Activated CD8-positive, alpha-beta memory T cell treated with anti-CD3 and anti-CD28 coated beads, Interleukin-2, amount 10 ng/mL, durations not matched to agents 7 days and 5 days (primary cell): ENCODE measurements at regions not wholly inside any gene's neighbourhood (a gene's known extent, or its start where the extent isn't known, plus 50 kb on each side); places are given as distances from the start of the nearest gene placed in this dataset.
"Not testable (repeated sequence)": the region's sequence is repeated elsewhere in the genome, so short reads cannot be mapped to it uniquely, and the experiment has no call there.

Source experiments
- ATAC-seq: fragments of 150-1000 bp; cut with Tn5 transposase; one replicate; pipeline ENCODE4 v1.10.0; 2021; ENCODE audit warnings: moderate library complexity
- CTCF ChIA-PET: fragments of 350-600 bp; sonication (Branson Sonifier 250); formaldehyde crosslinking; loops from one replicate; lab custom pipeline; 2021; ENCODE audit warnings: antibody characterized with exemption; lab: Charles Lee
- DNase-seq: peaks from one replicate; pipeline ENCODE4 v3.0.0-alpha.2; 2020
- H3K27ac Mint-ChIP-seq: one replicate; pipeline ENCODE4 v1.8.0; 2021; ENCODE audit warnings: mild to moderate bottlenecking, mixed read lengths
- H3K27me3 Mint-ChIP-seq: one replicate; pipeline ENCODE4 v1.8.0; 2021; ENCODE audit warnings: mixed read lengths
- H3K36me3 Mint-ChIP-seq: one replicate; pipeline ENCODE4 v1.8.0; 2021; ENCODE audit warnings: mild to moderate bottlenecking, mixed read lengths
- H3K4me1 Mint-ChIP-seq: one replicate; pipeline ENCODE4 v1.8.0; 2021; ENCODE audit warnings: mixed read lengths
- H3K4me3 Mint-ChIP-seq: one replicate; pipeline ENCODE4 v1.8.0; 2021; ENCODE audit warnings: mild to moderate bottlenecking, moderate library complexity, mixed read lengths
- H3K9me3 Mint-ChIP-seq: one replicate; pipeline ENCODE4 v1.8.0; 2022; ENCODE audit warnings: low read depth, mixed read lengths

GRCh38 chr4:10783351-10783750, 98.8 kb upstream of the CLNK start:
- Mint-ChIP-seq H3K27ac (no peak overlapping the region), H3K36me3 (no peaks in the 10 kb centered on the region), H3K4me1 (no peaks in the 10 kb centered on the region), H3K27me3 (no peaks in the 10 kb centered on the region), H3K9me3 (peaks cover 2% of the 10 kb centered on the region), H3K4me3 (no peak overlapping the region)
- DNase-seq, result no peak
- CTCF ChIA-PET, result no interaction called here
- ATAC-seq, result no peak

DNA sequence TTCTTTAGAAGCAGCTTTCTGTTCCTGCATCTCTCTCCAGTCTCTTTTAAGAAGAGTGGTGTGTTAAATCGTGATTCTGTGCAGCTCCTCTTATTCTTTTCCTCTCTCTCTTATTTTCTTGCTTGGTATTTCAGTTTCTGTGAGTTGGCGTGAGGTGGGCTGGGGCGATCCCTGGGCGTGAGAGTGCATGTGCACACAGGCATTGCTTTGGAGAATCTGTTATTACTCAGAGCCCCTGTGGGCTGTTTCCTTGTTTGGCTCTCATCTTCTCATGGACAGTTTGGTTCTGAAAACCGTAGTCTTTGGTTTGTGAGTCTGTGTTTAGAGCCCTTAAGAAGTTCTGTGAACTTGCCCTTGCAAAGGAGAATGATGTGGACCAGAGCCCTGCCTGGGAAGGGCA, 97.2 kb upstream of the CLNK start:
- Mint-ChIP-seq H3K27me3 (no peaks in the 10 kb centered on the region), H3K36me3 (no peaks in the 10 kb centered on the region), H3K4me1 (no peaks in the 10 kb centered on the region), H3K27ac (no peak overlapping the region), H3K9me3 (no peaks in the 10 kb centered on the region), H3K4me3 (no peak overlapping the region)
- CTCF ChIA-PET, result no interaction called here
- no peak for DNase-seq
- ATAC-seq, result no peak

- H3K36me3 Mint-ChIP-seq, H3K9me3 Mint-ChIP-seq, ATAC-seq, DNase-seq, H3K4me3 Mint-ChIP-seq, H3K4me1 Mint-ChIP-seq, H3K27me3 Mint-ChIP-seq, CTCF ChIA-PET, H3K27ac Mint-ChIP-seq: not testable (repeated sequence)
Measured at GRCh38 chr4:10780803-10781202, 96.2 kb upstream of the CLNK start.

GRCh38 chr4:10775132-10775531, 90.6 kb upstream of the CLNK start:
- H3K36me3 Mint-ChIP-seq, H3K27me3 Mint-ChIP-seq, H3K4me3 Mint-ChIP-seq, ATAC-seq, H3K9me3 Mint-ChIP-seq, H3K27ac Mint-ChIP-seq, DNase-seq, CTCF ChIA-PET, H3K4me1 Mint-ChIP-seq: not testable (repeated sequence)

DNA sequence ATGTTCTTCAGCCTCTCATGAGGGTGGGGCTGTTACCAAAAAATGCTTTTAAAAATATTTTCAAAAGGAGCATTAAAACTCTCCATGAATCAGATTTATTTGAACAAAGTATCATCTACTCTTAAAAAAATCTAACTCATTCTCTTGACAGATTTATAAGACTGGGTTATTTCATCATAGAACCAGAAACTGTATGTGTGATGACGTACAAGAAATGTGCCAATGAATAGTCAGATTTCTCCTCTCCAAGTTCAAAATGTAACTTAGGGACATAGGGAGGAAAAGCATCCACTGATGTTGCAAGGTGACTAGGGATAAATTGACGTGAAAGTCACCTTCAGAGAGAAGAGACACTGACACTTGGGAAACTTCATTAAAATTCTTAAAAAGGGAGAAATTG, 89.1 kb upstream of the CLNK start:
- CTCF ChIA-PET, result no interaction called here
- no peak overlapping the region for H3K4me3 Mint-ChIP-seq

GRCh38 chr4:10773010-10773409, 88.4 kb upstream of the CLNK start:
- H3K4me3 Mint-ChIP-seq, result no peak overlapping the region
- DNase-seq, result no peak
- CTCF ChIA-PET, result no interaction called here
- H3K27ac Mint-ChIP-seq, result no peak overlapping the region
- H3K36me3 Mint-ChIP-seq, result no peaks in the 10 kb centered on the region
- H3K4me1 Mint-ChIP-seq, result no peaks in the 10 kb centered on the region
- ATAC-seq, result no peak
- peaks cover 2% of the 10 kb centered on the region for H3K9me3 Mint-ChIP-seq
- no peaks in the 10 kb centered on the region for H3K27me3 Mint-ChIP-seq

More for the DNA sequence above, 89.1 kb upstream of the CLNK start:
- H3K4me1 Mint-ChIP-seq, result no peaks in the 10 kb centered on the region
- ATAC-seq, result no peak
- no peaks in the 10 kb centered on the region for H3K27me3 Mint-ChIP-seq
- DNase-seq, result no peak
- peaks cover 2% of the 10 kb centered on the region for H3K9me3 Mint-ChIP-seq
- H3K27ac Mint-ChIP-seq, result no peak overlapping the region
- H3K36me3 Mint-ChIP-seq, result no peaks in the 10 kb centered on the region

DNA sequence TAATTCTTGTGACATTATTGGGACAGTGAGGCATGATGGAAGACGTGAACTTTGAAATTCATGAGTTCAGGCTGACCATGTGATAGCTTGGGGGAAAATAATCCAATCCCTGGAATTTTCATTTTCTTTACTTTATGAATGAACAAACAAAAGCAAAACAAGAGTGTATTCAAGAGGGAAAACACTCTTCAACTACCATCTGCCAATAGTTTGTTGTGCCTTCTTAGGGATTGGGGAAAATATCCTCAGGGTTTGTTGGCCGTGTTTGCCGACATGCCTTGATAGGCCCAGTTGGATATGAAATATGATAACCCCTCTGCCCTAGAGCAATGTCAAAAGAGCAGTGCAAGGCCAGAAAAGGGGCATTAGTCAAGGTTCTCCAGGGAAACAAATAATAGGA, 80.8 kb upstream of the CLNK start:
- DNase-seq (no peak), ATAC-seq (no peak)
- Mint-ChIP-seq H3K36me3 (no peaks in the 10 kb centered on the region), H3K4me1 (no peaks in the 10 kb centered on the region), H3K9me3 (peaks cover 13% of the 10 kb centered on the region), H3K27me3 (no peaks in the 10 kb centered on the region), H3K27ac (no peak overlapping the region), H3K4me3 (no peak overlapping the region)
- CTCF ChIA-PET, result no interaction called here

GRCh38 chr4:10762561-10762960, 78.0 kb upstream of the CLNK start:
- DNase-seq, result no peak
- Mint-ChIP-seq H3K36me3 (no peaks in the 10 kb centered on the region), H3K4me1 (no peaks in the 10 kb centered on the region), H3K4me3 (no peak overlapping the region), H3K27me3 (no peaks in the 10 kb centered on the region), H3K27ac (no peak overlapping the region), H3K9me3 (peaks cover 13% of the 10 kb centered on the region)
- no peak for ATAC-seq
- CTCF ChIA-PET, result no interaction called here

- no peak for ATAC-seq
- no peaks in the 10 kb centered on the region for H3K36me3 Mint-ChIP-seq
- CTCF ChIA-PET, result no interaction called here
- H3K27ac Mint-ChIP-seq, result no peak overlapping the region
- H3K4me1 Mint-ChIP-seq, result no peaks in the 10 kb centered on the region
- no peak overlapping the region for H3K4me3 Mint-ChIP-seq
- peaks cover 13% of the 10 kb centered on the region for H3K9me3 Mint-ChIP-seq
- DNase-seq, result no peak
- no peaks in the 10 kb centered on the region for H3K27me3 Mint-ChIP-seq
Measured at GRCh38 chr4:10761903-10762302, 77.3 kb upstream of the CLNK start.

GRCh38 chr4:10760086-10760485, 75.5 kb upstream of the CLNK start:
- Mint-ChIP-seq H3K36me3 (no peaks in the 10 kb centered on the region), H3K27me3 (no peaks in the 10 kb centered on the region), H3K27ac (no peak overlapping the region), H3K4me3 (no peak overlapping the region), H3K9me3 (peaks cover 13% of the 10 kb centered on the region), H3K4me1 (no peaks in the 10 kb centered on the region)
- ATAC-seq, result no peak
- CTCF ChIA-PET, result no interaction called here
- no peak for DNase-seq

- no peaks in the 10 kb centered on the region for H3K27me3 Mint-ChIP-seq
- no peaks in the 10 kb centered on the region for H3K36me3 Mint-ChIP-seq
- H3K9me3 Mint-ChIP-seq, result peaks cover 8% of the 10 kb centered on the region
- ATAC-seq (no peak), DNase-seq (no peak)
- CTCF ChIA-PET, result no interaction called here
- H3K4me1 Mint-ChIP-seq, result no peaks in the 10 kb centered on the region
- no peak overlapping the region for H3K4me3 Mint-ChIP-seq
- no peak overlapping the region for H3K27ac Mint-ChIP-seq
Measured at GRCh38 chr4:10758906-10759305, 74.3 kb upstream of the CLNK start.

GRCh38 chr4:10753856-10754402, 69.4 kb upstream of the CLNK start:
- DNase-seq (no peak), ATAC-seq (no peak)
- Mint-ChIP-seq H3K27me3 (no peaks in the 10 kb centered on the region), H3K4me1 (no peaks in the 10 kb centered on the region), H3K9me3 (no peaks in the 10 kb centered on the region), H3K36me3 (no peaks in the 10 kb centered on the region), H3K4me3 (no peak overlapping the region), H3K27ac (no peak overlapping the region)
- CTCF ChIA-PET, result no interaction called here

DNA sequence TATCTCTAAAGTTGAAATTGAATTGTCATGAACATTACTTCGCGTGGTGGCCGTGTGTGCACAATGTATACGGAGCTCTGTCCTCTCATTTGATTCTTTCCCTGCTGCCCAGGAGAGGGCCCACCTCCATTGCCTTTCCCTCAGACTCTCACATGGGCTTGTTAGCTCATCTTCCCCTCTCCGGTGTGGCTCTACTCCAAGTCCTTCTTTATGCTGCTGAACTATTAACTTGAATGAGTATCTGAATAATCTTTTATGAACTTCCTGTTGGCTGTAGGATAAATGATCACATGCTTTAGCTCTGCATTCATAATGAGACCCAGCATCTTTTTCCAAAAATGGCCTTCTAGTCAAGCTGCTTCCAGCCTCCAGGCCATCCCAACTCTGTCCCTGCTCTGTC, 68.8 kb upstream of the CLNK start:
- DNase-seq (no peak), ATAC-seq (no peak)
- Mint-ChIP-seq H3K27me3 (no peaks in the 10 kb centered on the region), H3K27ac (no peak overlapping the region), H3K4me1 (no peaks in the 10 kb centered on the region), H3K4me3 (no peak overlapping the region), H3K9me3 (no peaks in the 10 kb centered on the region), H3K36me3 (no peaks in the 10 kb centered on the region)
- CTCF ChIA-PET, result no interaction called here

- CTCF ChIA-PET, result no interaction called here
- H3K27me3 Mint-ChIP-seq, result no peaks in the 10 kb centered on the region
- H3K27ac Mint-ChIP-seq, result no peak overlapping the region
- H3K4me3 Mint-ChIP-seq, result no peak overlapping the region
- no peaks in the 10 kb centered on the region for H3K4me1 Mint-ChIP-seq
- no peaks in the 10 kb centered on the region for H3K36me3 Mint-ChIP-seq
- H3K9me3 Mint-ChIP-seq, result no peaks in the 10 kb centered on the region
- no peak for DNase-seq
- no peak for ATAC-seq
Measured at GRCh38 chr4:10750714-10751113, 66.1 kb upstream of the CLNK start.

DNA sequence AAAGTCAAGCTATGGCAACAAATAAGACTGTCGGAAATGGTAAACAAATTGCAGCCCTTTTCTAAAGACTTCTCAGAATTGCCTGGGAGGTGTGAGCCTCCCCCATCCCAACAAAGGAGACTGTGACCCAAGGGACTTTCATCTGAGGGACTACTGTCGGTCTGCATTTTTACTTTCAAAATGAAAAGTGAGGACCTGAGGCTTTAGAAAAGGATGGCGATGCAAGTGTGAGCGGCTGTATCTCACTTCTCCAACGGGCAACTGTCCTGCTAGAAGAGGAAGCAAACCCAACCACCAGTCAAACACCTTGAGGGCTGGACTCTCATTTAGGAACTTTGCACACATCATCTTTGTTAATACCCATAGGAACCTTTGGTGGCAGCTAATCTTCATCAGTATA, 62.6 kb upstream of the CLNK start:
- H3K27me3 Mint-ChIP-seq, result no peaks in the 10 kb centered on the region
- H3K4me1 Mint-ChIP-seq, result no peaks in the 10 kb centered on the region
- H3K4me3 Mint-ChIP-seq, result no peak overlapping the region
- CTCF ChIA-PET, result no interaction called here
- no peaks in the 10 kb centered on the region for H3K36me3 Mint-ChIP-seq
- no peak for ATAC-seq
- no peak overlapping the region for H3K27ac Mint-ChIP-seq
- no peaks in the 10 kb centered on the region for H3K9me3 Mint-ChIP-seq
- DNase-seq, result no peak
